Heart left ventricle (tissue), 16 donors: ENCODE measurements at regions not wholly inside any gene's neighbourhood (a gene's known extent, or its start where the extent isn't known, plus 50 kb on each side); places are given as distances from the start of the nearest gene placed in this dataset.

ENCODE experiments used
- ATAC-seq, 4 donors: fragments of 200-7000 bp; cut with Tn5 transposase; one replicate each; pipeline ENCODE4 v1.9.1; 2020 to 2022; ENCODE audit warnings: moderate library complexity in 4 of 4, mild to moderate bottlenecking in 3 of 4, moderate number of reproducible peaks in 1 of 4
- DNase-seq, 5 donors: peaks; one replicate each; pipeline ENCODE4 v3.0.0-alpha.2; 2020
- H3K27ac ChIP-seq, 12 donors: fragments of 200-600 bp; sonication (generic) in 4 of 12; one replicate each; pipeline versions ENCODE4 v1.5.0 to v1.8.0; 2016 to 2022; ENCODE audit warnings: mild to moderate bottlenecking in 2 of 12
- H3K27me3 ChIP-seq, 9 donors: fragments of 200-600 bp; sonication (generic) in 2 of 9; one replicate each; pipeline versions ENCODE4 v1.5.1 to v1.8.0; 2016 to 2022; ENCODE audit warnings: mild to moderate bottlenecking in 3 of 9
- H3K36me3 ChIP-seq, 9 donors: fragments of 200-600 bp; sonication (generic) in 2 of 9; one replicate each; pipeline versions ENCODE4 v1.5.0 to v1.8.0; 2018 to 2022; ENCODE audit warnings: mild to moderate bottlenecking in 2 of 9
- H3K4me1 ChIP-seq, 12 donors: fragments of 200-600 bp; sonication (generic) in 4 of 12; one replicate each; pipeline versions ENCODE4 v1.5.0 to v1.8.0; 2016 to 2022; ENCODE audit warnings: mild to moderate bottlenecking in 3 of 12
- H3K4me3 ChIP-seq, 12 donors: fragments of 200-600 bp; sonication (generic) in 4 of 12; one replicate each; pipeline versions ENCODE4 v1.5.0 to v1.8.0; 2017 to 2022; ENCODE audit warnings: mild to moderate bottlenecking in 9 of 12, moderate library complexity in 4 of 12
- H3K9me3 ChIP-seq, 12 donors: fragments of 200-600 bp; sonication (generic) in 4 of 12; one replicate each; pipeline versions ENCODE4 v1.5.0 to v1.8.0; 2016 to 2022; ENCODE audit warnings: mild to moderate bottlenecking in 1 of 12
- CTCF ChIP-seq, 12 donors: fragments of 200-600 bp; sonication (generic) in 4 of 12; IDR thresholded peaks; one replicate each; pipeline versions ENCODE4 v1.5.0 to v1.8.0; 2018 to 2022; ENCODE audit warnings: antibody characterized with exemption in 12 of 12, mild to moderate bottlenecking in 5 of 12
- POLR2A ChIP-seq, 2 donors: fragments of 450-650 bp; IDR thresholded peaks; one replicate each; pipeline ENCODE4 v1.6.1; 2017; ENCODE audit warnings: antibody characterized with exemption in 2 of 2, mild to moderate bottlenecking in 2 of 2, moderate library complexity in 2 of 2
- WGBS, 4 donors: extraction: QIAGEN DNeasy Blood & Tissue Kit in 2 of 4; methylation state at CpG; one replicate each; pipeline versions ENCODE4 v1.1.5 to v1.1.7; 2013 to 2018; 5-methylcytosine and 5-hydroxymethylcytosine counted together
- intact Hi-C, 10 donors: fragments of 100-400 bp; cut with DNase I; formaldehyde crosslinking; loops; one replicate each; pipeline versions ENCODE4 v1.11.1 to v1.14.2; 2022
- donor health status: ischemic (EF 13 %, LVEDD 7.1; RV severe dilation, severe dysfunction).
- donor health status: healthy with polysubstance abuse.
- donor health status: DM: no; HTN: yes; CAD: no.
- donor health status: DM: no; HTN: no; CAD: no.
- donor health status: ischemic (EF 25% LVEDD 6.9; RV normal size, moderate dysfunction).
- donor health status: ischemic (EF 25% LVEDD 5.7; RV mildly dilated, moderate dysfunction).
- donor health status: healthy.
- donor health status: DM: yes; HTN: yes; CAD: no.
- donor health status: ischemic (EF 35%, LVEDD 5.7; RV mildly dilated, moderate dysfunction).
- donor health status: nonischemic (EF 11% LVEDD 7.7; RV severe dilation, severe dysfunction).
- donor health status: DM: yes; HTN: yes; CAD: no.
- donor health status: PGD.
- donor health status: ischemic (EF 29% LVEDD 5.4; RV normal size, mild dysfunction).
- donor health status: nonischemic (EF 23%, LVEDD 6.1; RV moderate dilation, normal function).

GRCh38 chrX:716136-716535 is 85.5 kb downstream of the SHOX start:
- ATAC-seq, result no peak
- H3K27me3 ChIP-seq, result no peaks in the 10 kb centered on the region
- TF ChIP-seq POLR2A (IDR thresholded peaks at IDR 0.05), result no peak
- H3K36me3 ChIP-seq, result no peaks in the 10 kb centered on the region
- no peak for DNase-seq
- H3K9me3 ChIP-seq, result peaks cover 0 to 33% (median 15%) of the 10 kb centered on the region in 12 donors
- no peak overlapping the region for H3K4me3 ChIP-seq
- H3K4me1 ChIP-seq, result no peaks in the 10 kb centered on the region
- WGBS, 4 donors, result 36 to 42% (median 41%) methylated on average over 3 of the region's 3 CpGs
- intact Hi-C loops, result no loop called here
- H3K27ac ChIP-seq, result no peak overlapping the region

- TF ChIP-seq POLR2A (IDR thresholded peaks at IDR 0.05) (no peak), CTCF (IDR thresholded peaks at IDR 0.05) (no peak)
- intact Hi-C loops, result no loop called here
- Histone ChIP-seq H3K27ac (no peak overlapping the region), H3K36me3 (no peaks in the 10 kb centered on the region), H3K27me3 (no peaks in the 10 kb centered on the region), H3K9me3 (peaks cover 0 to 42% (median 19%) of the 10 kb centered on the region in 12 donors), H3K4me3 (no peak overlapping the region), H3K4me1 (no peaks in the 10 kb centered on the region)
- DNase-seq, result no peak
- WGBS, 4 donors, result 58 to 62% (median 59%) methylated on average over 6 of the region's 6 CpGs
- no peak for ATAC-seq
Measured at GRCh38 chrX:714131-714530, 83.5 kb downstream of the SHOX start.
